Stomach (tissue), 8 donors: ENCODE measurements at regions not wholly inside any gene's neighbourhood (a gene's known extent, or its start where the extent isn't known, plus 50 kb on each side); places are given as distances from the start of the nearest gene placed in this dataset.

ENCODE experiments used
- DNase-seq, 2 donors: peaks; one replicate each; pipeline versions ENCODE4 v3.0.0 to v3.0.0-alpha.2; 2013 to 2019
- H3K27ac ChIP-seq, 5 donors: fragments of 200-600 bp in 4 of 5; sonication (generic) in 4 of 5; one replicate each; pipeline ENCODE4 v1.5.1; 2013 to 2019; ENCODE audit warnings: mild to moderate bottlenecking in 1 of 5, moderate library complexity in 1 of 5
- H3K27me3 ChIP-seq, 3 donors: fragments of 200-600 bp; sonication (generic); one replicate each; pipeline ENCODE4 v1.5.1; 2017 to 2019; ENCODE audit warnings: mixed run types in 1 of 3
- H3K36me3 ChIP-seq, 4 donors: fragments of 200-600 bp; sonication (generic); 1 replicate in 3 of 4; 2 replicates in 1 of 4; pipeline ENCODE4 v1.5.1; 2016 to 2019
- H3K4me1 ChIP-seq, 4 donors: fragments of 200-600 bp; sonication (generic); one replicate each; pipeline ENCODE4 v1.5.1; 2016 to 2019
- H3K4me3 ChIP-seq, 4 donors: fragments of 200-600 bp; sonication (generic) in 3 of 4; one replicate each; pipeline ENCODE4 v1.5.1; 2016 to 2019; ENCODE audit warnings: mild to moderate bottlenecking in 1 of 4
- H3K9me3 ChIP-seq, 4 donors: fragments of 200-600 bp; sonication (generic); one replicate each; pipeline ENCODE4 v1.5.1; 2016 to 2019
- EP300 ChIP-seq: sonication (generic); formaldehyde crosslinking; IDR thresholded peaks from one replicate; pipeline ENCODE4 v1.6.1; 2017; ENCODE audit warnings: antibody characterized with exemption
- POLR2A ChIP-seq, 4 donors: fragments of 450-650 bp; IDR thresholded peaks; one replicate each; pipeline ENCODE4 v1.6.1; 2016; ENCODE audit warnings: antibody characterized with exemption in 4 of 4, control low read depth in 2 of 4, mild to moderate bottlenecking in 1 of 4, moderate library complexity in 1 of 4
- POLR2AphosphoS5 ChIP-seq, 3 donors: sonication (generic); formaldehyde crosslinking; IDR thresholded peaks; one replicate each; pipeline ENCODE4 v1.6.1; 2016; ENCODE audit warnings: antibody characterized with exemption in 3 of 3
- WGBS, 5 donors: extraction: QIAGEN DNeasy Blood & Tissue Kit in 3 of 5; methylation state at CpG; one replicate each; pipeline versions ENCODE4 v1.1.5 to v1.1.7; 2013 to 2018; 5-methylcytosine and 5-hydroxymethylcytosine counted together
- intact Hi-C: fragments of 100-400 bp; cut with DNase I; formaldehyde crosslinking; loops from one replicate; pipeline ENCODE4 v1.15.1; 2023; ENCODE audit warnings: low total_unique reads
- TF ChIP-seq, protein P1 (sequence below), 7 experiments: fragments of 450-650 bp in 4 of 7; fragments of 200-600 bp in 3 of 7; sonication (generic) in 3 of 7; IDR thresholded peaks; one replicate each; pipeline ENCODE4 v1.5.1; 2016 to 2019; ENCODE audit warnings: antibody characterized with exemption in 7 of 7, control low read depth in 2 of 7, mild to moderate bottlenecking in 1 of 7
- donor health status: healthy with polysubstance abuse.
- donor health status: Bipolar disorder and iron deficiency.
- donor health status: healthy.

DNA sequence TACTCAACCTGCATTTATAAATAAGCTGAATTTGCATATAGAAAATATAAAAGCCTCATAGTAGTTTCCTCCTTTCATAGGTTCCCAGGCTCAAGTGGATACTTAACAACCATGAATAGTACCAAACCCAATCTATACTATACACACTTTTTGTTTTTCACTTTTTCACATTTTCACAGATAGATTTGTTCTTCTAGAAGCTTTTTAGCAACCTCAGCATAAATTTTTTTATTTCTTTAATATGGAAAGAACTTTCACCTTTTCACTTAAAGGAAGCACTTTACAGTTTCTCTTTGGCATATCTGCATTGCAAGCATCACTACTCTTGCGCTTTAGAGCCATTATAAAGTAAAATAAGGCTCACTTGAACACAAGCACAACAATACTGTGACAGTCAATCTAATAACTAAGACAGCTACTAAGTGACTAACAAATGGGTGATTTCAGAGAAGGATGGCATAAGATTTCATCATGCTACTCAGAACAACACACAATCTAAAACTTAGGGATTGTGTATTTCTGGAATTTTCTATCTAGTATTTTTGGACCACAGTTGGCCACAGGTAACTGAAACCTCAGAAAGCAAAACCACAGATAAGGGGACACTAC is 1063.6 kb downstream of the FAM181B start:
- no peaks in the 10 kb centered on the region for H3K36me3 ChIP-seq
- no peaks in the 10 kb centered on the region for H3K27me3 ChIP-seq
- H3K27ac ChIP-seq, result no peak overlapping the region
- WGBS, 5 donors, result 73 to 92% (median 78%) methylated on average over 1 of the region's 1 CpG
- TF ChIP-seq, protein P1, sequence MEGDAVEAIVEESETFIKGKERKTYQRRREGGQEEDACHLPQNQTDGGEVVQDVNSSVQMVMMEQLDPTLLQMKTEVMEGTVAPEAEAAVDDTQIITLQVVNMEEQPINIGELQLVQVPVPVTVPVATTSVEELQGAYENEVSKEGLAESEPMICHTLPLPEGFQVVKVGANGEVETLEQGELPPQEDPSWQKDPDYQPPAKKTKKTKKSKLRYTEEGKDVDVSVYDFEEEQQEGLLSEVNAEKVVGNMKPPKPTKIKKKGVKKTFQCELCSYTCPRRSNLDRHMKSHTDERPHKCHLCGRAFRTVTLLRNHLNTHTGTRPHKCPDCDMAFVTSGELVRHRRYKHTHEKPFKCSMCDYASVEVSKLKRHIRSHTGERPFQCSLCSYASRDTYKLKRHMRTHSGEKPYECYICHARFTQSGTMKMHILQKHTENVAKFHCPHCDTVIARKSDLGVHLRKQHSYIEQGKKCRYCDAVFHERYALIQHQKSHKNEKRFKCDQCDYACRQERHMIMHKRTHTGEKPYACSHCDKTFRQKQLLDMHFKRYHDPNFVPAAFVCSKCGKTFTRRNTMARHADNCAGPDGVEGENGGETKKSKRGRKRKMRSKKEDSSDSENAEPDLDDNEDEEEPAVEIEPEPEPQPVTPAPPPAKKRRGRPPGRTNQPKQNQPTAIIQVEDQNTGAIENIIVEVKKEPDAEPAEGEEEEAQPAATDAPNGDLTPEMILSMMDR (IDR thresholded peaks at IDR 0.05), result no peak
- TF ChIP-seq POLR2A (IDR thresholded peaks at IDR 0.05) (no peak), EP300 (no peak)
- no peak for DNase-seq
- no peaks in the 10 kb centered on the region for H3K4me1 ChIP-seq
- H3K9me3 ChIP-seq, result no peaks in the 10 kb centered on the region
- H3K4me3 ChIP-seq, result no peak overlapping the region
- intact Hi-C loops, result no loop called here

GRCh38 chr11:81658722-81659121 is 1074.9 kb downstream of the FAM181B start:
- Histone ChIP-seq H3K36me3 (no peaks in the 10 kb centered on the region), H3K4me3 (no peak overlapping the region), H3K4me1 (no peaks in the 10 kb centered on the region), H3K9me3 (peaks cover 0 to 20% (median 10%) of the 10 kb centered on the region in 4 donors), H3K27ac (no peak overlapping the region), H3K27me3 (no peaks in the 10 kb centered on the region)
- intact Hi-C loops, result no loop called here
- 30 to 68% (median 50%) methylated on average over 1 of the region's 1 CpG for WGBS, 5 donors
- TF ChIP-seq POLR2AphosphoS5 (IDR thresholded peaks at IDR 0.05) (no peak), EP300 (no peak), POLR2A (IDR thresholded peaks at IDR 0.05) (no peak)
- TF ChIP-seq, protein P1 (IDR thresholded peaks at IDR 0.05), result no peak
- no peak for DNase-seq

GRCh38 chr11:81655351-81655750 is 1078.3 kb downstream of the FAM181B start:
- Histone ChIP-seq H3K27ac (no peak overlapping the region), H3K36me3 (no peaks in the 10 kb centered on the region), H3K27me3 (no peaks in the 10 kb centered on the region), H3K9me3 (peaks cover 0 to 18% (median 10%) of the 10 kb centered on the region in 4 donors), H3K4me3 (no peak overlapping the region), H3K4me1 (no peaks in the 10 kb centered on the region)
- no peak for TF ChIP-seq POLR2AphosphoS5 (IDR thresholded peaks at IDR 0.05)
- TF ChIP-seq, protein P1 (IDR thresholded peaks at IDR 0.05), result no peak
- no peak for TF ChIP-seq POLR2A (IDR thresholded peaks at IDR 0.05)
- no peak for TF ChIP-seq EP300
- no peak for DNase-seq
- intact Hi-C loops, result no loop called here

DNA sequence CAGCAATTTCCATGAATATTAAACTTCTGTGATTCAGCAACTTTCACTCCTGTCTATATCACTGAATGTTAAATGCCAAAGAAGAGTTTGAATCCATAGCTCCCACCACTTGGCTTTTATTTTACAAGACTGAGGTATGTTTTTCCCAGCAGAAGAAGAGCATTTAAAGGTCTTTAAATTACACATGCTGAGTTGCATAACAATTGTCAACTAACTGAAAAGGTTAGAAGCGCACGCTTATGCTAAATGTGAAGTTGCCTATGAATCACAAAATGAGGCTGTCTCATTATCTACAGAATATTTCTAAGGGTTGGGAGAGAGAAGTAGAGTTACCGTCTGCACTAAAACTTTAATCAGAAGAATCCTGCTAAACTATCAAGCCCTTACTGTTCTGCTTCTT is 1086.3 kb downstream of the FAM181B start:
- TF ChIP-seq POLR2AphosphoS5 (IDR thresholded peaks at IDR 0.05), result no peak
- TF ChIP-seq POLR2A (IDR thresholded peaks at IDR 0.05), result no peak
- no peak for DNase-seq
- no peaks in the 10 kb centered on the region for H3K9me3 ChIP-seq
- no peak overlapping the region for H3K4me3 ChIP-seq
- H3K4me1 ChIP-seq, result no peaks in the 10 kb centered on the region
- H3K27ac ChIP-seq, result no peak overlapping the region
- 50 to 58% (median 54%) methylated on average over 3 of the region's 3 CpGs for whole genome bisulfite sequencing, 5 donors
- H3K36me3 ChIP-seq, result no peaks in the 10 kb centered on the region
- no peaks in the 10 kb centered on the region for H3K27me3 ChIP-seq
- intact Hi-C loops, result no loop called here

DNA sequence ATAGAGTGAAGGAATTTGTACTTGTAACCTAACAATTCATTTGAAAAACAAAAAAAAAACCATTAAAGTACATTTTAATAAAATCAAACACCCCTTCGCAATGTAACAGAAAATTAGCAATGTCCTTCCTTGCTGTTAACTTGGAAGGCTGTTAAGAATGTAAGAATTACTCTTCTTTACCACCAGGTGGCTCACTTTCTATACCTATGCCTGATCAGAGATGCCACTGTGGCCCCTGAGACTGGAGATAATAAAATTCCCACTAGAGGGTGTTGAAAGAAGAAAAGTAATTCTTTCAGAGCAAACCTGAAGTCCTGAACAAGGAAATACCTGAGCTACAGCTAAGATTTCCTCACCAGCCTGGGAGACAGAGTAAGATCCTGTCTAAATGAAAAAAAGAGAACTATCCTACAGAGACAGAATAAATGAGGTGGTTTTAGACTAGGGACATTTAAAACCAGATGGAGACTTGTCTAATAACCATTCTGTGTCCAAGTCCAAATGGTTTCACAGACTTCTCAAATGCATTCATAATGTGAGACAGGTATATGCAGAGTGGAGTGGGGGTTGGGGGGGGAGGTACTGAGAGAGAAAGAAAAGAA is 1089.3 kb downstream of the FAM181B start:
- WGBS, 5 donors, result 48 to 69% (median 52%) methylated on average over 1 of the region's 1 CpG
- no peak overlapping the region for H3K27ac ChIP-seq
- H3K4me3 ChIP-seq, result no peak overlapping the region
- no peaks in the 10 kb centered on the region for H3K27me3 ChIP-seq
- H3K36me3 ChIP-seq, result no peaks in the 10 kb centered on the region
- no peaks in the 10 kb centered on the region for H3K4me1 ChIP-seq
- no peak for TF ChIP-seq POLR2AphosphoS5 (IDR thresholded peaks at IDR 0.05)
- TF ChIP-seq, protein P1 (IDR thresholded peaks at IDR 0.05), result peak in 5 of 7 experiments; percentile 5 to 54 (median 40)
- DNase-seq, result peak in 1 of 2 donors; percentile 44
- intact Hi-C loops, result no loop called here
- H3K9me3 ChIP-seq, result no peaks in the 10 kb centered on the region
